ENCODE measurements at regions not wholly inside any gene's neighbourhood (a gene's known extent, or its start where the extent isn't known, plus 50 kb on each side); places are given as distances from the start of the nearest gene placed in this dataset.

- H3K9me3 ChIP-seq (ENCODE audit: control insufficient read depth, insufficient read depth, low read depth, low read length): no peaks in the 10 kb centered on the region
- no peak overlapping the region for H3K27ac ChIP-seq (ENCODE audit: extremely low read depth, low read depth, low read length)
- H3K4me1 ChIP-seq (ENCODE audit: control insufficient read depth, insufficient read depth, low read length): no peaks in the 10 kb centered on the region
- CTCF ChIA-PET: interaction anchor here (2.6 kb wide), 1 partner anchor 11 kb away, joined by 11 read pairs; no protein-coding TSS in a partner anchor
- TF ChIP-seq ZNF610 (tag by site-specific recombination; IDR thresholded peaks at IDR 0.05; ENCODE audit: borderline replicate concordance) (no peak), ZFP37 (tag by site-specific recombination; IDR thresholded peaks at IDR 0.05) (no peak), ZNF146 (tag by site-specific recombination; IDR thresholded peaks at IDR 0.05) (no peak), ZBTB1 (tag by site-specific recombination; IDR thresholded peaks at IDR 0.05) (no peak), ZXDB (tag by site-specific recombination; IDR thresholded peaks at IDR 0.05) (no peak), ZNF843 (tag by site-specific recombination; IDR thresholded peaks at IDR 0.05) (no peak), ZNF571 (tag by site-specific recombination; IDR thresholded peaks at IDR 0.05) (no peak), FEZF1 (tag by site-specific recombination; IDR thresholded peaks at IDR 0.05) (no peak), SP3 (tag by site-specific recombination; IDR thresholded peaks at IDR 0.05) (no peak), BCL11B (tag by site-specific recombination; IDR thresholded peaks at IDR 0.05; ENCODE audit: low read depth) (no peak), MYNN (tag by site-specific recombination; IDR thresholded peaks at IDR 0.05; ENCODE audit: borderline replicate concordance) (no peak), ZBTB8A (tag by site-specific recombination; IDR thresholded peaks at IDR 0.05) (no peak), ZBTB48 (tag by site-specific recombination; IDR thresholded peaks at IDR 0.05) (no peak), ZNF248 (tag by site-specific recombination; IDR thresholded peaks at IDR 0.05) (no peak), PATZ1 (tag by site-specific recombination; IDR thresholded peaks at IDR 0.05) (no peak), OVOL3 (tag by site-specific recombination; IDR thresholded peaks at IDR 0.05) (no peak), ZBTB49 (tag by site-specific recombination; IDR thresholded peaks at IDR 0.05; ENCODE audit: low read depth) (no peak), GLIS1 (tag by site-specific recombination; IDR thresholded peaks at IDR 0.05) (no peak)
- no peaks in the 10 kb centered on the region for H3K36me3 ChIP-seq (ENCODE audit: control insufficient read depth in 2 of 2, insufficient read depth in 1 of 2, low read length in 2 of 2)
- H3K4me3 ChIP-seq (ENCODE audit: low read depth, low read length): no peak overlapping the region
- POLR2A ChIA-PET: no interaction called here
Observed at GRCh38 chrX:22758807-22759481, 240.8 kb upstream of the DDX53 start.

- TF ChIP-seq YY2 (tag by site-specific recombination; IDR thresholded peaks at IDR 0.05): no peak
- TF ChIP-seq HIC1 (tag by site-specific recombination; IDR thresholded peaks at IDR 0.05): no peak
- TF ChIP-seq ZNF404 (tag by site-specific recombination; IDR thresholded peaks at IDR 0.05): no peak
- no peak for TF ChIP-seq INSM2 (tag by site-specific recombination; IDR thresholded peaks at IDR 0.05)
- TF ChIP-seq WT1 (tag by site-specific recombination; IDR thresholded peaks at IDR 0.05): no peak
- no peak for TF ChIP-seq PRDM1 (tag by site-specific recombination; IDR thresholded peaks at IDR 0.05)
- TF ChIP-seq ZNF560 (tag by site-specific recombination; IDR thresholded peaks at IDR 0.05; ENCODE audit: borderline replicate concordance): no peak
- TF ChIP-seq ZSCAN18 (tag by site-specific recombination; IDR thresholded peaks at IDR 0.05): no peak
- TF ChIP-seq ZNF529 (tag by site-specific recombination; IDR thresholded peaks at IDR 0.05; ENCODE audit: insufficient replicate concordance): no peak
- CTCF ChIA-PET: interaction anchor here (2.6 kb wide), 1 partner anchor 12 kb away, joined by 11 read pairs; no protein-coding TSS in a partner anchor
Observed at GRCh38 chrX:22760513-22761057, 239.2 kb upstream of the DDX53 start.

More at GRCh38 chrX:22760513-22761057, 239.2 kb upstream of the DDX53 start:
- Histone ChIP-seq H3K4me3 (ENCODE audit: low read depth, low read length) (no peak overlapping the region), H3K36me3 (ENCODE audit: control insufficient read depth in 2 of 2, insufficient read depth in 1 of 2, low read length in 2 of 2) (no peaks in the 10 kb centered on the region), H3K9me3 (ENCODE audit: control insufficient read depth, insufficient read depth, low read depth, low read length) (no peaks in the 10 kb centered on the region), H3K27ac (ENCODE audit: extremely low read depth, low read depth, low read length) (no peak overlapping the region), H3K4me1 (ENCODE audit: control insufficient read depth, insufficient read depth, low read length) (no peaks in the 10 kb centered on the region)
- POLR2A ChIA-PET: no interaction called here

Measured in HEK293 (cell line).